ENCODE measurements at regions not wholly inside any gene's neighbourhood (a gene's known extent, or its start where the extent isn't known, plus 50 kb on each side); places are given as distances from the start of the nearest gene placed in this dataset.

- POLR2A ChIA-PET: no interaction called here
- DNase-seq (ENCODE audit: low read depth, low spot score): no peak
- CTCF ChIA-PET: no interaction called here
- H3K4me2 ChIP-seq (ENCODE audit: insufficient read depth, low read length): no peak overlapping the region
- no TSS peak for BruUV-seq (replicated peaks)
- H3K4me1 ChIP-seq (ENCODE audit: control insufficient read depth, extremely low read depth, insufficient read depth, low read length): no peaks in the 10 kb centered on the region
- H3K36me3 ChIP-seq (ENCODE audit: control insufficient read depth in 2 of 2, extremely low read depth in 1 of 2, insufficient read depth in 2 of 2, low read length in 2 of 2): no peaks in the 10 kb centered on the region
- H3K79me2 ChIP-seq (ENCODE audit: control insufficient read depth, insufficient read depth, low read length): no peaks in the 10 kb centered on the region
- no peak overlapping the region for H3K9ac ChIP-seq (replicated peaks; ENCODE audit: extremely low read depth, insufficient read depth, low read length)
- H4K20me1 ChIP-seq (replicated peaks; ENCODE audit: control insufficient read depth, extremely low read depth, insufficient read depth, low read length): no peaks in the 10 kb centered on the region
- H3K9me3 ChIP-seq (replicated peaks; ENCODE audit: control insufficient read depth, insufficient read depth, low read length): no peaks in the 10 kb centered on the region
- H3K4me3 ChIP-seq (replicated peaks in 1 of 3; ENCODE audit: insufficient read depth in 1 of 3, low read depth in 1 of 3, low read length in 3 of 3): no peak overlapping the region
- H3K27me3 ChIP-seq (ENCODE audit: control insufficient read depth in 2 of 2, insufficient read depth in 2 of 2, low read length in 2 of 2): no peaks in the 10 kb centered on the region
- TF ChIP-seq MYC (IDR thresholded peaks at IDR 0.05; ENCODE audit: low read depth, low read length): no peak
- TF ChIP-seq POLR2A (IDR thresholded peaks at IDR 0.05; ENCODE audit: low read depth, low read length): no peak
- TF ChIP-seq FOS (IDR thresholded peaks at IDR 0.05; ENCODE audit: borderline replicate concordance, insufficient read depth, low read length): no peak
- no peak for TF ChIP-seq GATA2 (IDR thresholded peaks at IDR 0.05; ENCODE audit: insufficient read depth, insufficient read length, low read depth, low read length)
- TF ChIP-seq JUN (IDR thresholded peaks at IDR 0.05; ENCODE audit: borderline replicate concordance, insufficient read depth, insufficient read length, low read depth): no peak
- TF ChIP-seq EZH2 (IDR thresholded peaks at IDR 0.05; ENCODE audit: borderline replicate concordance, low read depth, low read length, severe bottlenecking): no peak
- TF ChIP-seq CTCF (IDR thresholded peaks at IDR 0.05; ENCODE audit: extremely low read depth in 1 of 2, insufficient read depth in 1 of 2, low read depth in 1 of 2, low read length in 2 of 2): no peak
- no peak for TF ChIP-seq MAX (IDR thresholded peaks at IDR 0.05; ENCODE audit: insufficient read depth, insufficient read length)
- TF ChIP-seq POLR2AphosphoS5 (IDR thresholded peaks at IDR 0.05; ENCODE audit: insufficient read depth, low read depth, low read length): no peak
- no peaks in the 10 kb centered on the region for H3K9me1 ChIP-seq (replicated peaks; ENCODE audit: control insufficient read depth, extremely low read depth, insufficient read depth, low read length)
- dilution Hi-C loops (cut with MboI; ENCODE audit: extremely low pct_ligation_motif_present, low sequenced_read_pairs) (no loop called here), intact Hi-C loops (cut with micrococcal nuclease) (no loop called here)
- no peak overlapping the region for H3K27ac ChIP-seq (ENCODE audit: insufficient read depth, low read depth, low read length)
- FAIRE-seq: no peak
- no peak overlapping the region for H2AFZ ChIP-seq (ENCODE audit: low read depth, low read length)
Measured at GRCh38 chr2:18647731-18648130, 58.4 kb upstream of the NT5C1B start.

Data from endothelial cell of umbilical vein (primary cell).